ENCODE measurements at regions not wholly inside any gene's neighbourhood (a gene's known extent, or its start where the extent isn't known, plus 50 kb on each side); places are given as distances from the start of the nearest gene placed in this dataset.

- Histone ChIP-seq H2AFZ (ENCODE audit: low read depth) (no peak overlapping the region), H3K27me3 (ENCODE audit: insufficient read depth, low read depth) (no peaks in the 10 kb centered on the region), H4K20me1 (ENCODE audit: insufficient read depth) (no peaks in the 10 kb centered on the region), H3K27ac (no peak overlapping the region), H3K9ac (no peak overlapping the region), H3K4me3 (IDR thresholded peaks at IDR 0.05; ENCODE audit: insufficient read depth, low read depth, low read length) (no peak overlapping the region), H3K36me3 (ENCODE audit: insufficient read depth) (no peaks in the 10 kb centered on the region), H3K4me1 (ENCODE audit: low read depth, poor library complexity, severe bottlenecking) (no peaks in the 10 kb centered on the region), H3K79me2 (ENCODE audit: insufficient read depth, low read depth) (no peaks in the 10 kb centered on the region), H3K4me2 (no peak overlapping the region)
- no peak for TF ChIP-seq CTCF (conservative IDR thresholded peaks at IDR 0.05; ENCODE audit: low read depth, low read length)
Observed at GRCh38 chr9:12973710-12974109, 198.9 kb downstream of the LURAP1L start.

GRCh38 chr9:12974671-12975070, 199.9 kb downstream of the LURAP1L start:
- no peaks in the 10 kb centered on the region for H3K27me3 ChIP-seq (ENCODE audit: insufficient read depth, low read depth)
- H3K9ac ChIP-seq: no peak overlapping the region
- no peak for TF ChIP-seq CTCF (conservative IDR thresholded peaks at IDR 0.05; ENCODE audit: low read depth, low read length)
- no peaks in the 10 kb centered on the region for H3K36me3 ChIP-seq (ENCODE audit: insufficient read depth)
- H2AFZ ChIP-seq (ENCODE audit: low read depth): no peak overlapping the region
- H4K20me1 ChIP-seq (ENCODE audit: insufficient read depth): no peaks in the 10 kb centered on the region
- no peak overlapping the region for H3K4me3 ChIP-seq (IDR thresholded peaks at IDR 0.05; ENCODE audit: insufficient read depth, low read depth, low read length)
- no peaks in the 10 kb centered on the region for H3K79me2 ChIP-seq (ENCODE audit: insufficient read depth, low read depth)
- H3K27ac ChIP-seq: no peak overlapping the region
- H3K4me2 ChIP-seq: no peak overlapping the region
- no peaks in the 10 kb centered on the region for H3K4me1 ChIP-seq (ENCODE audit: low read depth, poor library complexity, severe bottlenecking)

DNA sequence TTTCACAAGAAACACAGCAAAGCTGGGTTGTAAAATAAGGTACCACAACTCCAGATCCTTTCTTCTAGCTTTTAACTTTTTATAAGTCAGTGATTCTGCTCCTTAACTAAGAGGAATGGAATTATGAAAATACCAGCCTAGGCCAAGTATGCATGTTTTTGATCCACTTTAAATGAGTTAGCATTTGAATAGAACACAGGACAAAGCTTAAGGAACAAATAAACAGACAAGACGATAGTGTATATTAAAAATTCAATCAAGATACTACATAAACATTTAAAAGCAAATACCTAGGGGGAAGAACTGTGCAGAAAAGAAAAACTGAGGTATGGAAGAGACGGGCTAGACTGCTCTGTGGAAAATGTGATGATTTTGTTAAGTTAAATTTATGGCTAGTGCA, 200.7 kb downstream of the LURAP1L start:
- Histone ChIP-seq H3K79me2 (ENCODE audit: insufficient read depth, low read depth) (no peaks in the 10 kb centered on the region), H3K27ac (no peak overlapping the region), H3K36me3 (ENCODE audit: insufficient read depth) (no peaks in the 10 kb centered on the region), H4K20me1 (ENCODE audit: insufficient read depth) (no peaks in the 10 kb centered on the region), H3K9ac (no peak overlapping the region), H3K4me3 (IDR thresholded peaks at IDR 0.05; ENCODE audit: insufficient read depth, low read depth, low read length) (no peak overlapping the region), H3K4me1 (ENCODE audit: low read depth, poor library complexity, severe bottlenecking) (no peaks in the 10 kb centered on the region), H2AFZ (ENCODE audit: low read depth) (no peak overlapping the region), H3K4me2 (no peak overlapping the region), H3K27me3 (ENCODE audit: insufficient read depth, low read depth) (no peaks in the 10 kb centered on the region)
- TF ChIP-seq CTCF (conservative IDR thresholded peaks at IDR 0.05; ENCODE audit: low read depth, low read length): no peak

- Histone ChIP-seq H3K4me1 (ENCODE audit: low read depth, poor library complexity, severe bottlenecking) (no peaks in the 10 kb centered on the region), H4K20me1 (ENCODE audit: insufficient read depth) (no peaks in the 10 kb centered on the region), H3K4me3 (IDR thresholded peaks at IDR 0.05; ENCODE audit: insufficient read depth, low read depth, low read length) (no peak overlapping the region), H3K27ac (no peak overlapping the region), H3K9ac (no peak overlapping the region), H3K79me2 (ENCODE audit: insufficient read depth, low read depth) (no peaks in the 10 kb centered on the region), H3K4me2 (no peak overlapping the region), H3K36me3 (ENCODE audit: insufficient read depth) (no peaks in the 10 kb centered on the region), H3K27me3 (ENCODE audit: insufficient read depth, low read depth) (no peaks in the 10 kb centered on the region), H2AFZ (ENCODE audit: low read depth) (no peak overlapping the region)
- TF ChIP-seq CTCF (conservative IDR thresholded peaks at IDR 0.05; ENCODE audit: low read depth, low read length): no peak
Observed at GRCh38 chr9:12980085-12980851, 205.4 kb downstream of the LURAP1L start.

All from KMS-11 (cell line).